Caco-2 (cell line): ENCODE measurements at regions not wholly inside any gene's neighbourhood (a gene's known extent, or its start where the extent isn't known, plus 50 kb on each side); places are given as distances from the start of the nearest gene placed in this dataset.
"Not testable (repeated sequence)": the region's sequence is repeated elsewhere in the genome, so short reads cannot be mapped to it uniquely, and the experiment has no call there.

Experiments used
- BruUV-seq: library from RNA; stranded (reverse); fragments of 400-500 nt; replicated peaks from 2 replicates; lab custom pipeline; 2021; lab: Mats Ljungman, UMichigan
- CTCF ChIA-PET: fragments of 300-600 bp; sonication (Branson Sonifier 250); formaldehyde crosslinking; loops from one replicate; lab custom pipeline; 2022; ENCODE audit warnings: antibody characterized with exemption; lab: Charles Lee
- POLR2A ChIA-PET: fragments of 300-600 bp; sonication (Branson Sonifier 250); formaldehyde crosslinking; loops from one replicate; lab custom pipeline; 2022; ENCODE audit warnings: antibody characterized with exemption; lab: Charles Lee
- DNase-seq, 2 experiments: peaks; one replicate each; pipeline versions ENCODE4 v3.0.0 to v3.0.0-alpha.2; 2020 to 2022
- H3K27me3 ChIP-seq: replicated peaks from 2 replicates; pipeline ENCODE4 v1.6.0; 2011; ENCODE audit warnings: low read length; ENCODE audit not compliant: control insufficient read depth, insufficient read depth
- H3K36me3 ChIP-seq: 2 replicates; pipeline ENCODE4 v1.5.1; 2011; ENCODE audit warnings: low read length; ENCODE audit not compliant: control insufficient read depth, insufficient read depth
- H3K4me1 ChIP-seq: fragments of 250-450 bp; sonication (Bioruptor Pico); 2 replicates; pipeline ENCODE4 v1.5.1; 2020; ENCODE audit warnings: mild to moderate bottlenecking
- H3K4me3 ChIP-seq: 2 replicates; pipeline ENCODE4 v1.5.1; 2011; ENCODE audit warnings: low read depth, mild to moderate bottlenecking, control low read depth, low read length
- H3K9me3 ChIP-seq: fragments of 250-450 bp; sonication (Bioruptor Pico); 2 replicates; pipeline ENCODE4 v1.5.1; 2020; ENCODE audit warnings: mild to moderate bottlenecking, moderate library complexity
- H3K27ac Mint-ChIP-seq: one replicate; pipeline ENCODE4 v1.8.0; 2022; ENCODE audit warnings: mixed read lengths; ENCODE audit not compliant: unreplicated experiment
- H3K27me3 Mint-ChIP-seq: one replicate; pipeline ENCODE4 v1.8.0; 2022; ENCODE audit warnings: mixed read lengths; ENCODE audit not compliant: insufficient read depth, unreplicated experiment
- H3K36me3 Mint-ChIP-seq: one replicate; pipeline ENCODE4 v1.8.0; 2022; ENCODE audit warnings: mild to moderate bottlenecking, mixed read lengths; ENCODE audit not compliant: insufficient read depth, unreplicated experiment
- H3K4me1 Mint-ChIP-seq: one replicate; pipeline ENCODE4 v1.8.0; 2022; ENCODE audit warnings: low read depth, mixed read lengths; ENCODE audit not compliant: unreplicated experiment
- H3K4me3 Mint-ChIP-seq: one replicate; pipeline ENCODE4 v1.8.0; 2022; ENCODE audit warnings: mild to moderate bottlenecking, moderate library complexity, mixed read lengths; ENCODE audit not compliant: unreplicated experiment
- H3K9me3 Mint-ChIP-seq: one replicate; pipeline ENCODE4 v1.8.0; 2022; ENCODE audit warnings: mixed read lengths; ENCODE audit not compliant: unreplicated experiment
- CTCF ChIP-seq, 2 experiments: fragments of 200-600 bp in 1 of 2; IDR thresholded peaks; 1 replicate in 1 of 2; 2 replicates in 1 of 2; pipeline versions ENCODE4 v1.5.1 to v1.8.0; 2011 to 2022; ENCODE audit warnings: antibody characterized with exemption in 1 of 2, control low read depth in 1 of 2, inconsistent platforms in 1 of 2, low read depth in 1 of 2, low read length in 1 of 2, mild to moderate bottlenecking in 1 of 2, moderate library complexity in 1 of 2; ENCODE audit not compliant: insufficient read depth in 1 of 2, severe bottlenecking in 1 of 2, unreplicated experiment in 1 of 2
- intact Hi-C: fragments of 100-400 bp; cut with micrococcal nuclease; formaldehyde crosslinking; loops from one replicate; pipeline ENCODE4 v1.10.0; 2022; ENCODE audit not compliant: unreplicated experiment

GRCh38 chr20:53764415-53764800 is 170.8 kb upstream of the ZNF217 start:
- POLR2A ChIA-PET: interaction anchor here (0.5 to 2.5 kb wide), 14 partner anchors 9 to 171 kb away, joined by 3 to 34 read pairs (median 6); partner anchors contain the start of gene ZNF217

GRCh38 chr20:53763707-53764414 is 170.2 kb upstream of the ZNF217 start:
- Mint-ChIP-seq H3K27ac (peak overlapping the region; percentile 99), H3K4me3 (peak overlapping the region; percentile 82), H3K27me3 (no peaks in the 10 kb centered on the region), H3K36me3 (peaks cover 17% of the 10 kb centered on the region), H3K4me1 (peaks cover 55% of the 10 kb centered on the region), H3K9me3 (no peaks in the 10 kb centered on the region)
- peak overlapping the region; percentile 26 for H3K4me3 ChIP-seq
- POLR2A ChIA-PET: interaction anchor here (0.5 to 2.5 kb wide), 17 partner anchors 10 to 185 kb away, joined by 3 to 34 read pairs (median 6); partner anchors contain the start of gene ZNF217
- peak; percentile 33 to 35 for TF ChIP-seq CTCF (IDR thresholded peaks at IDR 0.05; ENCODE audit: insufficient read depth in 1 of 2, low read depth in 1 of 2, low read length in 1 of 2, severe bottlenecking in 1 of 2, unreplicated experiment in 1 of 2)
- BruUV-seq: no TSS peak
- CTCF ChIA-PET: interaction anchor here (0.6 to 2.1 kb wide), 16 partner anchors 15 to 184 kb away, joined by 3 to 16 read pairs (median 8); partner anchors contain the start of gene ZNF217
- H3K4me1 ChIP-seq: peaks cover 61% of the 10 kb centered on the region
- H3K27me3 ChIP-seq: no peaks in the 10 kb centered on the region
- no peaks in the 10 kb centered on the region for H3K9me3 ChIP-seq
- intact Hi-C loops: loop anchor here (1.0 to 10.0 kb wide), 14 partner anchors 11 to 249 kb away; no protein-coding TSS in a partner anchor
- H3K36me3 ChIP-seq: no peaks in the 10 kb centered on the region
- DNase-seq: peak; percentile 95 to 97

More at GRCh38 chr20:53764415-53764800, 170.8 kb upstream of the ZNF217 start:
- CTCF ChIA-PET: interaction anchor here (0.7 to 2.1 kb wide), 14 partner anchors 15 to 185 kb away, joined by 3 to 16 read pairs (median 8); partner anchors contain the start of gene ZNF217
- Mint-ChIP-seq H3K4me3 (peak overlapping the region; percentile 82), H3K9me3 (no peaks in the 10 kb centered on the region), H3K27ac (peak overlapping the region; percentile 99), H3K27me3 (no peaks in the 10 kb centered on the region), H3K4me1 (peaks cover 60% of the 10 kb centered on the region), H3K36me3 (peaks cover 17% of the 10 kb centered on the region)
- H3K9me3 ChIP-seq: no peaks in the 10 kb centered on the region
- no peaks in the 10 kb centered on the region for H3K27me3 ChIP-seq
- peak overlapping the region; percentile 26 for H3K4me3 ChIP-seq
- H3K4me1 ChIP-seq: peaks cover 67% of the 10 kb centered on the region
- no peaks in the 10 kb centered on the region for H3K36me3 ChIP-seq
- BruUV-seq: TSS peak; percentile 98
- TF ChIP-seq CTCF (IDR thresholded peaks at IDR 0.05; ENCODE audit: insufficient read depth in 1 of 2, low read depth in 1 of 2, low read length in 1 of 2, severe bottlenecking in 1 of 2, unreplicated experiment in 1 of 2): no peak
- DNase-seq: no peak
- intact Hi-C loops: loop anchor here (1.0 to 10.0 kb wide), 11 partner anchors 22 to 250 kb away; no protein-coding TSS in a partner anchor

- peaks cover 17% of the 10 kb centered on the region for H3K36me3 Mint-ChIP-seq
- H3K36me3 ChIP-seq, H3K4me3 Mint-ChIP-seq, H3K27me3 ChIP-seq, DNase-seq, H3K27me3 Mint-ChIP-seq, H3K9me3 Mint-ChIP-seq, H3K4me3 ChIP-seq, CTCF ChIA-PET, POLR2A ChIA-PET, H3K9me3 ChIP-seq, BruUV-seq: not testable (repeated sequence)
- intact Hi-C loops: loop anchor here (2.0 to 10.0 kb wide), 2 partner anchors 54 to 248 kb away; no protein-coding TSS in a partner anchor
- peak overlapping the region; percentile 99 for H3K27ac Mint-ChIP-seq
- peaks cover 52% of the 10 kb centered on the region for H3K4me1 Mint-ChIP-seq
- H3K4me1 ChIP-seq: peaks cover 47% of the 10 kb centered on the region
Measured at GRCh38 chr20:53762423-53762798, 168.8 kb upstream of the ZNF217 start.
